ENCODE measurements at regions not wholly inside any gene's neighbourhood (a gene's known extent, or its start where the extent isn't known, plus 50 kb on each side); places are given as distances from the start of the nearest gene placed in this dataset.

GRCh38 chr22:22161924-22162851, 82.4 kb upstream of the VPREB1 start:
- TF ChIP-seq CTCF (IDR thresholded peaks at IDR 0.05) (no peak), POLR2A (IDR thresholded peaks at IDR 0.05) (no peak)

Data from testis (tissue), 2 donors.